NCI-H345 treated with DMSO at 0.1 percent for 48 hours (cell line): ENCODE measurements at regions not wholly inside any gene's neighbourhood (a gene's known extent, or its start where the extent isn't known, plus 50 kb on each side); places are given as distances from the start of the nearest gene placed in this dataset.

Experiments used
- DNase-seq: peaks from one replicate; lab custom pipeline; 2025; ENCODE audit not compliant: unreplicated experiment; lab: John Stamatoyannopoulos, UW

GRCh38 chr2:191601060-191601459, 76.9 kb upstream of the NABP1 start:
- DNase-seq, result no peak

DNA sequence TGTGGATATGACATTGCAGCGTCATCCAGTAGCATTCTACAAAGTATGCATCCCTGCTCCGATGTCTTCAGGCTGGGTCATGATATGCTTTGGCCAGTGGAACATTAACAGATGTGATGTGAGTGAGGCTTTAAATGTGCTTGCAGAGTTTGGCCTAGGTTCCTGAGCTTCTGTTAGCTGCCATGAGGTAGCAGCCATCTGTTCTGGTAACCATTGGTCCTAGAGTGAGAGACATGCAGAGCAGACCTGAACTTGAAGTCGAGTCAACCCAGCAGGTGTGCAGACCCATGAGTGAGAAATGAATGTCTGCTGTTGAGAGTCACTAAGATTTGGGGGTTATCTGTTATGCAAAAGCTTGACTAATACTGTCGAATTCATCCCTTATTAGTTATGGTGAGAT, 73.8 kb upstream of the NABP1 start:
- DNase-seq, result no peak

DNA sequence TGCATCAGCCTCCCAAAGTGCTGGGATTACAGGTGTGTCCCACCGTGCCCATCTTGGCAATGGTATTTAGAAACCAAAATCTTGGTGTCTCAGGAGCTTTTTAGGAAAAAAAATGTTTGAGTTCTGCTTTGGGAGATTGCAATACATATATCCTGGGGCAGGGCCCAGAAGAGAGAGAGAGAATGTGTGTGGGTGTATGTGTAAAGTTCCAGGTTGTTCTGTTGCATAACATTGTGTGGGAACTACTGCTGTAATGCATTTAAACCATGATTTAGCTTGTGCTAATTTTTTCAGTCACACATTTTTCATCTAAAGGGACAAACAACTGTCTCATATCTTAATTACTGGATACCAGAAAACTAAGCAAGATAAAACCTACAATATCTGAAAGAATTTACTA, 70.8 kb upstream of the NABP1 start:
- no peak for DNase-seq

- no peak for DNase-seq
Measured at GRCh38 chr2:191610756-191611155, 67.2 kb upstream of the NABP1 start.

DNA sequence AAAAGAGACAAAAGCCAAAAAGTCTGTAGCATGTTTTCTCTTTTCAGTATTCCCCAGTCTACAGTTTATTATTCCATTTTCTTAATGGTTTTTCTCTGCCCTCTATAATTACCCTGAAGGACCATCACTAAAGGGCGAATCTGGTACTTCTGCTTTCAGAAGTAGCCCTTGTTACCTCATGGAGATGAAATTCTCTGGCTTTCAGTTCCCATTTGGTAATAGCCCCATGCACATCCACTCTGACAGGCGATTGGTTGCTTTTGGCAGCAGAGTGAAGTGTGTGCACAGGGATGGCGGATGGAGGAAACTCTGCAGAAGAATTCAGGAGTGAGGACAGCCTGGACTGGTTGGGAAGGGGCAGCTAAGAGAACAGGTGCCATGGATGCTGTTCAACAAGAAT, 66.3 kb upstream of the NABP1 start:
- no peak for DNase-seq

DNA sequence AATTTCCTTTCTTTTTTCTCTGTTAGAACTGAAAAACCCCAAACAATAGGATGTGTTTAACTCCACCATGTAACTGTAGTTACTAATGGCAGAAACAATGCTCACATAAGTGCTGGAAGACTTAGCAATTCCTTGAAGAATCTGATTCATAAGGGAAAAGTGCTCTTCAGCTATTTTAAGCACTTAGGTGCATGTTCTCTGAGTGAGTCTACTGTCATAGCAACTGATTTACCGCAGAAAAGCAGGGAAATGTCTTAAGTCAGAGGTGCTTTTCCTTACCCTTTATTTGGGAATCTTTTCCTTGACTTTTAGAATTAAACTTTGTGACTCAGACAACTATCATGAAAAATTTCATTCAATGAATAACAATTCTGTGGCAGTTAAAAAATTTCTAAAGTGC, 65.4 kb upstream of the NABP1 start:
- DNase-seq, result no peak

GRCh38 chr2:191614759-191615158, 63.2 kb upstream of the NABP1 start:
- no peak for DNase-seq

- no peak for DNase-seq
Measured at GRCh38 chr2:191615596-191615995, 62.3 kb upstream of the NABP1 start.

DNA sequence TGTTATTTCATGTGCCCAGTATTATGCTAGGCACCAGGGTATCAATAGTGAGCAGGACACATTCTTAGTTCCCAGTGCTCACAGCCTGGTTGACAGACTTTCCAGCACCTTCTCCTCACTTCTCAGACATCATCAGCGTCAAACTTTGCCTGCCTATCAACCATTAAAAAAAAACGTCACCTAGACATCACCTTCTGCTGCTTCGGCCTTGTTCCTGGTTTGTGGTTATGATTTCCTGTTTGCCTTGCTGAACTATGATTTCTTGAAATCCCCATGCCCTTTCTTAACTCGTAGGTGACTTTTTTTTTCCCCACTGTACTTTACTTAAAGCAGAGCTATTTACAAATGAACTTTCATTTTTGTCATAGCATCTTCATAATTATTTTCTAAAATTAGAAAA, 60.4 kb upstream of the NABP1 start:
- DNase-seq, result no peak

DNA sequence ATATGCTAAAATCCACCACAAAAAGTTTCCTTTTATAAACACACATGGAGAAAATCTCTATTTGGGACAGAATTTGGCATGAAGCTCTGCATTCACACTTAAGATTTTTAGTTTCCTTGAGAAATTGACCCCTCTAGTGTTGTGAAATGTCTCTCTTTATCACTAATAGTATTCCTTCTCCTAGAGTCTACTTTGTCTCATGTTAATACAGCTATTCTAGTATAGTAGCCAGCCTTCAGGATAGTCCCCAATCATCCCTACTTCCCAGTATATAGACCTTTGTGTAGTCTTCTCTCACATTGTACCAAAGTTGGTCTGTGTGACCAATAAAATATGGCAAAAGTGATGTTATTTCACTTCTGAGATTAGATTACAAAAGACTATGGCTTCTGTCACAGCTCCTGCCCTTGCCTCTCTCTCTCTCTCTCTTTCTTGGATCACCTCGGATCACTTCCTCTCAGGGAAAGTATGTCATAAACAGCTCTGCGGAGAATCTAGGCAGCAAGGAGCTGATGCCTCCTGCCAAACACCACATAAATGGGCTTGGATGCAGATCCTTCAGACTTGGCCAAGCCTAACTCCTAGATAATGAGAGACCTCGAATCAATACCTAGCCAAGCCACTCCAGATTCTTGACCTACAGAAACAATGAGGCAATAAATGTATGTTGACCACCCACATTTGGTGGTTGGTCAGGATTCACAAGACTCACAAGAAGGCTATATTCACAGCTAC, 59.7 kb upstream of the NABP1 start:
- no peak for DNase-seq

GRCh38 chr2:191618786-191619185, 59.1 kb upstream of the NABP1 start:
- DNase-seq, result no peak

DNA sequence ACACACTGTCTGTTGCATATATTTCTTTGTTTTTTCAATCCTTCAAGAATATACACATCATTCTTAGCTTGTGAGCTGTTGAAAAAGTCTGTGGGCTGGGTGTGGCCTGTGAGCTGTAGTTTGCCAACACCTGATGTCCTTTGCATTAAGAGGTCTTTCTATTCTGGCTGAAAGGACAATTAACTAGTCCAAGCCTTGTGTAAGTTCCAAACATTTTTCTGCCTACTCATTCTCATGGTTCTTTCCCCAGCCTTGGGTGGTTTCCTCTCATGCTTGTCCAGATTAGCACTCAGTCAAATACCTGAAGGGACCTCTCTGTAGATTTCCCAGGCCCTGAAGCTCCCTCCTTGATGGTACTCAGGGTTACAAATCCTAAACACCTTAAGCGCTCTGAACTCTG, 57.8 kb upstream of the NABP1 start:
- DNase-seq, result no peak

GRCh38 chr2:191622374-191623320, 55.3 kb upstream of the NABP1 start:
- no peak for DNase-seq

DNA sequence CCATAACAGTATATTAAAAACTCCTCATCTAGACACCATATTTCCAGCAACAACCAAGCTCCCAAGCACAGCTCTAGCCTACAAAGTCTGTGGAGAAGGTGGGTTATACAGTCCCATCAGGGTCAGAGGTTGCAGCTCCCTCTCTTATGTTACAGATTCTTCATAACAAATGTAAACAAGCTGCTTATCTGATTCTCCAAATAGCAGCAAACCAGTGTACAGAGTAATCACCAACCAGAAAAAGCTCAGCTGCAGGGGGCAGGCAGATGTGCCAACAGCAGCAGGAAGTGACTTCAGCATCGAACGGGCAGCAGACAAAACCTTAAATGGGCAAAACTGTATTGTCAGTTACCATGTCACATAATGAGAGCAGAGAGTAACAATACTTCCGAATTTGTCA, 52.9 kb upstream of the NABP1 start:
- DNase-seq, result no peak

- no peak for DNase-seq
Measured at GRCh38 chr2:191625446-191625845, 52.5 kb upstream of the NABP1 start.

DNA sequence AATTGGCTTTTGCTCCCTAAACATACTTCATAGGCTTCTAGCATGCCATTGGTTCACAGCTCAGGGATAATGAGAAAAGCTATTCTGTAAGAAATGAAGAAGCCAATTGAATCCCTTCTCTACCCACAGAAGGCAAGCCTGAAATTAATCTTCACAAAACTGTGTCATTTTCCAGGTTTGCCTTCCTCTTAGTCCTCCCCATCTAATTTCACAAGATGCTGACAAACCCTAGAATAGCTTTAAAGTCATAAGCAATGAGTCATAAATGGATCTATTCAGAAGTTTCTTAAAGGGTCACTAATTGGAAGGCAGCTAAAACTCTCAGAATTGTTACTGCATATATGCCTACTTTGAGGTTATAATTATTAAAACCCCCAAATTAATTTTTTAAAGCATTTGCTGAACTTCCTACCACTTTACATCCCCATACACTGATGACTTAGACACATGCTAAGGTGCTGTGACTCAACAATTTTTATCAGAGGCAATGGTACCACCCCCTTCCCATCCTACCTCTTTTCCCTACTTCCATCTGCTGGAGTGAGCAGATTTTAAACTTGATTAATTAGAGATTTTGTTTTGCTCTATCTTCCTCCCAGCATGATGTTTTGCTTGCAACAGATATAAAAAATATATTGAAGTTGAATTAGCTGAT, 51.3 kb upstream of the NABP1 start:
- DNase-seq, result no peak

- no peak for DNase-seq
Measured at GRCh38 chr2:191627518-191627917, 50.4 kb upstream of the NABP1 start.
